Middle frontal gyrus (tissue), 1 donor: ENCODE measurements at regions not wholly inside any gene's neighbourhood (a gene's known extent, or its start where the extent isn't known, plus 50 kb on each side); places are given as distances from the start of the nearest gene placed in this dataset.

Experiments
- DNase-seq: peaks from one replicate; pipeline ENCODE4 v3.0.0-alpha.2; 2015; ENCODE audit warnings: low spot score; ENCODE audit errors: extremely low spot score

DNA sequence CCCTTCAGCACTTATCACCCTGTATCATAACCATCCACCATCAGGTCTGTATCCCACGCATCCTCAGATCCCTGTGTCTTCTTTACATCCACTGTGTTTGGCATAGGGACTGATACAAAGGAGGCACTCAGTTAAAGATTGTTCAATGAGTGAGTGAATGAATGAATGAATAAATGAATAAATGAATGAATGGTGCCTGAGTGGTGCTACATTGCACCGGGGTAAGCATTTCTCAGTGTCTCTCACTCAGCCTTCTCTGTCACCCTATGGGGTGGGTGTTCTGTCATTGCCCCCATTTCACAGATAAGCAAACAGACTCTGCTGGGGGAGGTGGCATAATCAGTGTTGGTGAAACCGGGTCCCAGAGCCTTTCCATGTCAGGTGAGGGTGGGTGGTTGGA is 56.6 kb upstream of the ID3 start:
- no peak for DNase-seq

DNA sequence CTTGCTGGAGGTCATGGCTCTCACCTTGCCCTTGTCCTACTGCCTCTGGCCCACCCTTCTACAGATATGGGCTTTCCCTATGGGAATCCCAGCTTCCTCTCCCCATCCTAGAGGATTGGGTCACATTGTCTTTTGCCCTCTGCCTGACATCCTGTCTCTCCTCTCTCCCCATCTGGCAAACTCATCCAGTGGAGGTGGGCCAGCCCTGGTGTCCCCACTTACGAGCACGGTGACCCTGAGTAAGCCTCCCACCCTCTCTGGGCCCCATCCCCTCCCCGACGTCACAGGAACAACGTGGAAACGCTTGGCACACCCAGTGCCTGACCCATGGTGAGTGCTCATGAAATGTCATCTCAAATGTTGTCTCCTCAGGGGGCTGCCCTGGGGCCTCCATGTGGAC is 56.1 kb upstream of the ID3 start:
- no peak for DNase-seq

DNA sequence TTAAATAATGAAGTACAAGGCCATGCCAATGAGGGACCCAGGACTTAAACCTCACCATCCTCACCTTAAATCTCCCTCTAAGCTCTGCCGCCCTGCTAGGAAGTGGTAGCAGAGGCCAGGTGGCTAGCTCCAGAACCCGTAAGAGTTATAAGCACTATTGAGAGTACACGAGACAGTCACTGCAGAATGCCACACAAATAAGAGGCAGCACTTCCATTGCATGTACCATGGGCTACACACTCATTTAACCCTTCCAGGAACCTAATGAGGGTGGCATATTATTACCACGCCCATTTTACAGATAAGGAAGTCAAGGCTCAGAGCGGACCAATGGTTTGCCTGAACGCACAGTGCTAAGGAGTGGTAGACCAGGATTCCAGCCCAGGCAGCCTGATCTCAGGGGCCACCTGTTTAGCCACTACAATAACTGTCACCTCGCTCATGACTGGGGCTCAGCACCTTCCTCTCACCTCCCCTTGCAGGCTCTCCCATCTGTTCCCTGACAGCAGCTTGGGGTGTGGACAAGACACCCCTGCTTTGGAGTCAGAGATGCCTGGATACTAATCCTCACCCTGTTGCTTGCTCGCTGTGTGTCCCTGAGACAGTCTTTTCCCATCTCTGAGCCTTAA is 54.8 kb upstream of the ID3 start:
- no peak for DNase-seq

DNA sequence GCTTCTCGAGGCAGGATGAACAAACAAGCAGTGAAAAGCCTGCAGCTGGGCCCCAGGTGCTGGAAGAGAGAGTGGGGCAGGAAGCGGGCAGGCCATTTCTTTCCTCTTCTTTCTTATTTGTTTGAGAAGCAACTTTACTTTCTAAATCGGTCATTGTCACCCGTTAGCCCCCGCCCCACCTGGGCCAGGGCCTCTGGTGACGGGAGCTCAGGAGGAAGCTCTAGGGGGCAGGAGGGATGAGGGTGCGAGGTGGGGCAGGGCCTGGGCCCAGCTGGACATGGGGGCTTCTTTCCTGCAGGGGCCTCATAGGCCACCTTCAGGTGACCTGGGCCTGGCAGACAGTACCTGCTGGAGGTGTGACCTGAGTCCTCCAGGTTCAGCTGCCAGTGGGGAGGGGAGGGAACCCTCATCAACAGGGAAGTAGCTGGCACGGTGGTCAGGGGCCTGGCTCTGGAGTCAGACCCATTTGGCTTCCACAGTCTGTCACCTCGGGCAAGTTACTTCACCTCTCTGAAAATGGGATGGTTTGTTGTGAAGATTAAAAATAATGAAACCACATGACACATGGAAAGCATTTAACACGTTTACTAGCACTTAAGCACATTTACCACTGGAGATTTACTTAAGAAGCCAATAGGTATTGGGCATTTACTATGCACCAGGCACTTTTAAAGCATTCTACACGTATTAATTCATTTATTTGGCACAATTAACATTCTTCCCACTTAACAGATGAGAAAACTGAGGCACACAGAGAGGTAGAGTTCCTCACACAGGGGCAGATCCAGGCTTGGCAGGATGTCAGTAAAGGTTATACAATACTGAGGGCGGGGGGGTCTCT is 54.1 kb upstream of the ID3 start:
- no peak for DNase-seq

GRCh38 chr1:23611601-23612327 is 52.5 kb upstream of the ID3 start:
- no peak for DNase-seq

- no peak for DNase-seq
Measured at GRCh38 chr1:23610677-23611076, 51.4 kb upstream of the ID3 start.

GRCh38 chr1:23609971-23610370 is 50.7 kb upstream of the ID3 start:
- no peak for DNase-seq
